ENCODE measurements at regions not wholly inside any gene's neighbourhood (a gene's known extent, or its start where the extent isn't known, plus 50 kb on each side); places are given as distances from the start of the nearest gene placed in this dataset.

- DNase-seq, result peak in 1 of 3 experiments; percentile 20
These were observed 245.5 kb upstream of the CXCR4 start for GRCh38 chr2:136363470-136363869.

GRCh38 chr2:136362676-136363390, 244.9 kb upstream of the CXCR4 start:
- no peak for DNase-seq

GRCh38 chr2:136361521-136361920, 243.6 kb upstream of the CXCR4 start:
- DNase-seq, result peak in 1 of 3 experiments; percentile 24

- DNase-seq, result no peak
These were observed 242.8 kb upstream of the CXCR4 start for GRCh38 chr2:136360790-136361189.

GRCh38 chr2:136359121-136359965, 241.4 kb upstream of the CXCR4 start:
- DNase-seq, result no peak

- no peak for DNase-seq
These were observed 240.6 kb upstream of the CXCR4 start for GRCh38 chr2:136358576-136358975.

GRCh38 chr2:136357007-136357380, 239.0 kb upstream of the CXCR4 start:
- DNase-seq, result peak in 1 of 3 experiments; percentile 47

GRCh38 chr2:136356125-136357006, 238.4 kb upstream of the CXCR4 start:
- peak; percentile 15 to 58 (median 33) for DNase-seq

GRCh38 chr2:136351684-136352083, 233.7 kb upstream of the CXCR4 start:
- no peak for DNase-seq

- peak in 1 of 3 experiments; percentile 19 for DNase-seq
These were observed 230.0 kb upstream of the CXCR4 start for GRCh38 chr2:136347981-136348380.

GRCh38 chr2:136344339-136344738, 226.4 kb upstream of the CXCR4 start:
- DNase-seq, result no peak

- no peak for DNase-seq
These were observed 224.2 kb upstream of the CXCR4 start for GRCh38 chr2:136342138-136342537.

- no peak for DNase-seq
These were observed 217.0 kb upstream of the CXCR4 start for GRCh38 chr2:136334967-136335366.

- DNase-seq, result no peak
These were observed 214.6 kb upstream of the CXCR4 start for GRCh38 chr2:136332436-136333095.

GRCh38 chr2:136331226-136331625, 213.3 kb upstream of the CXCR4 start:
- no peak for DNase-seq

- DNase-seq, result peak in 2 of 3 experiments; percentile 14 to 51
These were observed 210.4 kb upstream of the CXCR4 start for GRCh38 chr2:136328207-136328795.

GRCh38 chr2:136327162-136327852, 209.4 kb upstream of the CXCR4 start:
- peak in 2 of 3 experiments; percentile 14 to 61 for DNase-seq

- no peak for DNase-seq
These were observed 207.9 kb upstream of the CXCR4 start for GRCh38 chr2:136325844-136326331.

- no peak for DNase-seq
These were observed 207.0 kb upstream of the CXCR4 start for GRCh38 chr2:136324966-136325365.

- DNase-seq, result no peak
These were observed 206.0 kb upstream of the CXCR4 start for GRCh38 chr2:136323935-136324334.

- DNase-seq, result peak in 2 of 3 experiments; percentile 8 to 25
These were observed 205.2 kb upstream of the CXCR4 start for GRCh38 chr2:136323195-136323594.

All from NCI-H1417 (cell line).